NCI-H2171 treated with DMSO at 0.1 percent for 48 hours (cell line): ENCODE measurements at regions not wholly inside any gene's neighbourhood (a gene's known extent, or its start where the extent isn't known, plus 50 kb on each side); places are given as distances from the start of the nearest gene placed in this dataset.
"Not testable (repeated sequence)": the region's sequence is repeated elsewhere in the genome, so short reads cannot be mapped to it uniquely, and the experiment has no call there.

Experiments
- DNase-seq: peaks from one replicate; lab custom pipeline; 2025; lab: John Stamatoyannopoulos, UW

GRCh38 chr17:51347851-51348584, 87.7 kb downstream of the UTP18 start:
- DNase-seq, result no peak

GRCh38 chr17:51351080-51351479, 90.7 kb downstream of the UTP18 start:
- DNase-seq, result no peak

GRCh38 chr17:51351890-51352289, 91.5 kb downstream of the UTP18 start:
- DNase-seq, result no peak

GRCh38 chr17:51352798-51353197, 92.5 kb downstream of the UTP18 start:
- DNase-seq, result no peak

- no peak for DNase-seq
Measured at GRCh38 chr17:51353296-51353695, 93.0 kb downstream of the UTP18 start.

- DNase-seq, result no peak
Measured at GRCh38 chr17:51354936-51355335, 94.6 kb downstream of the UTP18 start.

- DNase-seq, result no peak
Measured at GRCh38 chr17:51355441-51356410, 95.4 kb downstream of the UTP18 start.

GRCh38 chr17:51359055-51359454, 98.7 kb downstream of the UTP18 start:
- DNase-seq, result no peak

GRCh38 chr17:51362811-51363585, 102.7 kb downstream of the UTP18 start:
- no peak for DNase-seq

- no peak for DNase-seq
Measured at GRCh38 chr17:51365090-51365489, 104.7 kb downstream of the UTP18 start.

GRCh38 chr17:51366866-51367265, 106.5 kb downstream of the UTP18 start:
- no peak for DNase-seq

GRCh38 chr17:51367836-51368235, 107.5 kb downstream of the UTP18 start:
- DNase-seq, result not testable (repeated sequence)

GRCh38 chr17:51371732-51372151, 111.4 kb downstream of the UTP18 start:
- DNase-seq, result peak; percentile 67

GRCh38 chr17:51372345-51373004, 112.1 kb downstream of the UTP18 start:
- DNase-seq, result peak; percentile 90

- DNase-seq, result no peak
Measured at GRCh38 chr17:51373489-51374152, 113.3 kb downstream of the UTP18 start.

- DNase-seq, result no peak
Measured at GRCh38 chr17:51374209-51374608, 113.9 kb downstream of the UTP18 start.

GRCh38 chr17:51375771-51376170, 115.4 kb downstream of the UTP18 start:
- no peak for DNase-seq

GRCh38 chr17:51376739-51377138, 116.4 kb downstream of the UTP18 start:
- DNase-seq, result no peak

GRCh38 chr17:51381262-51381661, 120.9 kb downstream of the UTP18 start:
- DNase-seq, result no peak

- DNase-seq, result no peak
Measured at GRCh38 chr17:51385208-51385607, 124.9 kb downstream of the UTP18 start.

GRCh38 chr17:51387582-51387981, 127.2 kb downstream of the UTP18 start:
- no peak for DNase-seq
